ENCODE measurements at regions not wholly inside any gene's neighbourhood (a gene's known extent, or its start where the extent isn't known, plus 50 kb on each side); places are given as distances from the start of the nearest gene placed in this dataset.

GRCh38 chr2:120673205-120673550, 62.5 kb upstream of the GLI2 start:
- Histone ChIP-seq H3K9me3 (ENCODE audit: control insufficient read depth, insufficient read depth, low read length) (no peaks in the 10 kb centered on the region), H3K36me3 (ENCODE audit: control insufficient read depth, insufficient read depth, low read length) (no peaks in the 10 kb centered on the region), H3K27me3 (ENCODE audit: control insufficient read depth, insufficient read depth, low read length) (peaks cover 17% of the 10 kb centered on the region), H3K4me1 (ENCODE audit: control insufficient read depth, insufficient read depth, low read length) (peaks cover 19% of the 10 kb centered on the region), H3K4me3 (ENCODE audit: low read depth, low read length) (no peak overlapping the region), H3K27ac (ENCODE audit: low read depth, low read length) (no peak overlapping the region)
- no peak for DNase-seq (ENCODE audit: low read depth in 4 of 6, low spot score in 6 of 6)
- WGBS (ENCODE audit: insufficient coverage), result 97% methylated on average over 9 of the region's 9 CpGs

GRCh38 chr2:120673571-120674061, 62.1 kb upstream of the GLI2 start:
- 80% methylated on average over 13 of the region's 13 CpGs for WGBS (ENCODE audit: insufficient coverage)

GRCh38 chr2:120674246-120675170, 61.2 kb upstream of the GLI2 start:
- Histone ChIP-seq H3K36me3 (ENCODE audit: control insufficient read depth, insufficient read depth, low read length) (no peaks in the 10 kb centered on the region), H3K27me3 (ENCODE audit: control insufficient read depth, insufficient read depth, low read length) (peaks cover 17% of the 10 kb centered on the region)
- 85% methylated on average over 16 of the region's 21 CpGs for WGBS (ENCODE audit: insufficient coverage)

More at GRCh38 chr2:120673571-120674061, 62.1 kb upstream of the GLI2 start:
- Histone ChIP-seq H3K4me3 (ENCODE audit: low read depth, low read length) (no peak overlapping the region), H3K9me3 (ENCODE audit: control insufficient read depth, insufficient read depth, low read length) (no peaks in the 10 kb centered on the region), H3K27ac (ENCODE audit: low read depth, low read length) (no peak overlapping the region), H3K27me3 (ENCODE audit: control insufficient read depth, insufficient read depth, low read length) (peaks cover 17% of the 10 kb centered on the region), H3K36me3 (ENCODE audit: control insufficient read depth, insufficient read depth, low read length) (no peaks in the 10 kb centered on the region), H3K4me1 (ENCODE audit: control insufficient read depth, insufficient read depth, low read length) (peaks cover 19% of the 10 kb centered on the region)
- no peak for DNase-seq (ENCODE audit: low read depth in 4 of 6, low spot score in 6 of 6)

GRCh38 chr2:120675460-120676130, 60.1 kb upstream of the GLI2 start:
- H3K4me3 ChIP-seq (ENCODE audit: low read depth, low read length), result no peak overlapping the region
- WGBS (ENCODE audit: insufficient coverage), result 46% methylated on average over 22 of the region's 26 CpGs
- DNase-seq (ENCODE audit: low read depth in 4 of 6, low spot score in 6 of 6), result peak in 2 of 6 donors; percentile 47 to 52

More at GRCh38 chr2:120674246-120675170, 61.2 kb upstream of the GLI2 start:
- DNase-seq (ENCODE audit: low read depth in 4 of 6, low spot score in 6 of 6), result no peak
- peaks cover 17% of the 10 kb centered on the region for H3K4me1 ChIP-seq (ENCODE audit: control insufficient read depth, insufficient read depth, low read length)
- no peak overlapping the region for H3K27ac ChIP-seq (ENCODE audit: low read depth, low read length)
- no peaks in the 10 kb centered on the region for H3K9me3 ChIP-seq (ENCODE audit: control insufficient read depth, insufficient read depth, low read length)
- H3K4me3 ChIP-seq (ENCODE audit: low read depth, low read length), result no peak overlapping the region

GRCh38 chr2:120677221-120677620, 58.4 kb upstream of the GLI2 start:
- Histone ChIP-seq H3K27ac (ENCODE audit: low read depth, low read length) (no peak overlapping the region), H3K4me3 (ENCODE audit: low read depth, low read length) (no peak overlapping the region), H3K4me1 (ENCODE audit: control insufficient read depth, insufficient read depth, low read length) (peaks cover 8% of the 10 kb centered on the region), H3K36me3 (ENCODE audit: control insufficient read depth, insufficient read depth, low read length) (no peaks in the 10 kb centered on the region), H3K27me3 (ENCODE audit: control insufficient read depth, insufficient read depth, low read length) (peaks cover 14% of the 10 kb centered on the region), H3K9me3 (ENCODE audit: control insufficient read depth, insufficient read depth, low read length) (no peaks in the 10 kb centered on the region)
- 93% methylated on average over 3 of the region's 10 CpGs for WGBS (ENCODE audit: insufficient coverage)
- no peak for DNase-seq (ENCODE audit: low read depth in 4 of 6, low spot score in 6 of 6)

More at GRCh38 chr2:120675460-120676130, 60.1 kb upstream of the GLI2 start:
- Histone ChIP-seq H3K27ac (ENCODE audit: low read depth, low read length) (no peak overlapping the region), H3K4me1 (ENCODE audit: control insufficient read depth, insufficient read depth, low read length) (peaks cover 16% of the 10 kb centered on the region), H3K36me3 (ENCODE audit: control insufficient read depth, insufficient read depth, low read length) (no peaks in the 10 kb centered on the region), H3K27me3 (ENCODE audit: control insufficient read depth, insufficient read depth, low read length) (peaks cover 14% of the 10 kb centered on the region), H3K9me3 (ENCODE audit: control insufficient read depth, insufficient read depth, low read length) (no peaks in the 10 kb centered on the region)

GRCh38 chr2:120677696-120678247, 57.9 kb upstream of the GLI2 start:
- Histone ChIP-seq H3K4me3 (ENCODE audit: low read depth, low read length) (no peak overlapping the region), H3K36me3 (ENCODE audit: control insufficient read depth, insufficient read depth, low read length) (no peaks in the 10 kb centered on the region), H3K9me3 (ENCODE audit: control insufficient read depth, insufficient read depth, low read length) (no peaks in the 10 kb centered on the region), H3K4me1 (ENCODE audit: control insufficient read depth, insufficient read depth, low read length) (peaks cover 8% of the 10 kb centered on the region), H3K27ac (ENCODE audit: low read depth, low read length) (no peak overlapping the region), H3K27me3 (ENCODE audit: control insufficient read depth, insufficient read depth, low read length) (peaks cover 14% of the 10 kb centered on the region)
- no peak for DNase-seq (ENCODE audit: low read depth in 4 of 6, low spot score in 6 of 6)
- WGBS (ENCODE audit: insufficient coverage), result 80% methylated on average over 1 of the region's 4 CpGs

GRCh38 chr2:120678251-120678650, 57.4 kb upstream of the GLI2 start:
- H3K27ac ChIP-seq (ENCODE audit: low read depth, low read length), result no peak overlapping the region
- peak in 2 of 6 donors; percentile 40 to 66 for DNase-seq (ENCODE audit: low read depth in 4 of 6, low spot score in 6 of 6)
- H3K4me3 ChIP-seq (ENCODE audit: low read depth, low read length), result no peak overlapping the region
- peaks cover 14% of the 10 kb centered on the region for H3K27me3 ChIP-seq (ENCODE audit: control insufficient read depth, insufficient read depth, low read length)
- H3K4me1 ChIP-seq (ENCODE audit: control insufficient read depth, insufficient read depth, low read length), result peaks cover 8% of the 10 kb centered on the region
- WGBS (ENCODE audit: insufficient coverage), result 50% methylated on average over 3 of the region's 7 CpGs
- no peaks in the 10 kb centered on the region for H3K36me3 ChIP-seq (ENCODE audit: control insufficient read depth, insufficient read depth, low read length)
- H3K9me3 ChIP-seq (ENCODE audit: control insufficient read depth, insufficient read depth, low read length), result no peaks in the 10 kb centered on the region

- H3K27me3 ChIP-seq (ENCODE audit: control insufficient read depth, insufficient read depth, low read length), result peaks cover 14% of the 10 kb centered on the region
Measured at GRCh38 chr2:120678926-120679325, 56.7 kb upstream of the GLI2 start.

GRCh38 chr2:120679526-120679925, 56.1 kb upstream of the GLI2 start:
- H3K4me1 ChIP-seq (ENCODE audit: control insufficient read depth, insufficient read depth, low read length), result peaks cover 8% of the 10 kb centered on the region

More at GRCh38 chr2:120678926-120679325, 56.7 kb upstream of the GLI2 start:
- no peaks in the 10 kb centered on the region for H3K9me3 ChIP-seq (ENCODE audit: control insufficient read depth, insufficient read depth, low read length)
- H3K27ac ChIP-seq (ENCODE audit: low read depth, low read length), result no peak overlapping the region
- H3K4me1 ChIP-seq (ENCODE audit: control insufficient read depth, insufficient read depth, low read length), result peaks cover 8% of the 10 kb centered on the region
- no peaks in the 10 kb centered on the region for H3K36me3 ChIP-seq (ENCODE audit: control insufficient read depth, insufficient read depth, low read length)
- H3K4me3 ChIP-seq (ENCODE audit: low read depth, low read length), result no peak overlapping the region
- WGBS (ENCODE audit: insufficient coverage), result 86% methylated on average over 5 of the region's 7 CpGs
- no peak for DNase-seq (ENCODE audit: low read depth in 4 of 6, low spot score in 6 of 6)

More at GRCh38 chr2:120679526-120679925, 56.1 kb upstream of the GLI2 start:
- Histone ChIP-seq H3K27me3 (ENCODE audit: control insufficient read depth, insufficient read depth, low read length) (peaks cover 14% of the 10 kb centered on the region), H3K4me3 (ENCODE audit: low read depth, low read length) (no peak overlapping the region), H3K27ac (ENCODE audit: low read depth, low read length) (no peak overlapping the region), H3K9me3 (ENCODE audit: control insufficient read depth, insufficient read depth, low read length) (no peaks in the 10 kb centered on the region), H3K36me3 (ENCODE audit: control insufficient read depth, insufficient read depth, low read length) (no peaks in the 10 kb centered on the region)
- no peak for DNase-seq (ENCODE audit: low read depth in 4 of 6, low spot score in 6 of 6)
- WGBS (ENCODE audit: insufficient coverage), result 98% methylated on average over 9 of the region's 9 CpGs

Data from spinal cord (tissue), 9 donors.